ENCODE measurements at regions not wholly inside any gene's neighbourhood (a gene's known extent, or its start where the extent isn't known, plus 50 kb on each side); places are given as distances from the start of the nearest gene placed in this dataset.

GRCh38 chr2:19571773-19572172, 213.3 kb upstream of the OSR1 start:
- no peak overlapping the region for H3K4me3 ChIP-seq (ENCODE audit: low read length)
- no peak overlapping the region for H3K27ac ChIP-seq (ENCODE audit: low read length)
- no peaks in the 10 kb centered on the region for H3K9me3 ChIP-seq (ENCODE audit: insufficient read depth, low read depth, low read length)
- 0 out of 2 replicates have a peak, but pooled peaks cover 2% of the 10 kb centered on the region for H3K4me1 ChIP-seq (ENCODE audit: insufficient read depth, low read length)
- H3K36me3 ChIP-seq (ENCODE audit: insufficient read depth, low read depth, low read length) = no peaks in the 10 kb centered on the region
- no peaks in the 10 kb centered on the region for H3K27me3 ChIP-seq (ENCODE audit: insufficient read depth, low read length)
- no peak overlapping the region for H3K9ac ChIP-seq (ENCODE audit: low read depth, low read length)

GRCh38 chr2:19569300-19569791, 210.9 kb upstream of the OSR1 start:
- no peak overlapping the region for H3K27ac ChIP-seq (ENCODE audit: low read length)
- H3K9ac ChIP-seq (ENCODE audit: low read depth, low read length) = no peak overlapping the region
- H3K4me1 ChIP-seq (ENCODE audit: insufficient read depth, low read length) = 0 out of 2 replicates have a peak, but pooled peaks cover 2% of the 10 kb centered on the region
- H3K4me3 ChIP-seq (ENCODE audit: low read length) = no peak overlapping the region
- H3K27me3 ChIP-seq (ENCODE audit: insufficient read depth, low read length) = no peaks in the 10 kb centered on the region
- H3K9me3 ChIP-seq (ENCODE audit: insufficient read depth, low read depth, low read length) = no peaks in the 10 kb centered on the region
- no peaks in the 10 kb centered on the region for H3K36me3 ChIP-seq (ENCODE audit: insufficient read depth, low read depth, low read length)

- Histone ChIP-seq H3K36me3 (ENCODE audit: insufficient read depth, low read depth, low read length) (no peaks in the 10 kb centered on the region), H3K9me3 (ENCODE audit: insufficient read depth, low read depth, low read length) (no peaks in the 10 kb centered on the region), H3K27ac (ENCODE audit: low read length) (no peak overlapping the region), H3K4me1 (ENCODE audit: insufficient read depth, low read length) (0 out of 2 replicates have a peak, but pooled peaks cover 2% of the 10 kb centered on the region), H3K27me3 (ENCODE audit: insufficient read depth, low read length) (no peaks in the 10 kb centered on the region), H3K4me3 (ENCODE audit: low read length) (no peak overlapping the region), H3K9ac (ENCODE audit: low read depth, low read length) (no peak overlapping the region)
Measured at GRCh38 chr2:19568809-19569208, 210.4 kb upstream of the OSR1 start.

GRCh38 chr2:19560785-19561184, 202.4 kb upstream of the OSR1 start:
- H3K4me1 ChIP-seq (ENCODE audit: insufficient read depth, low read length) = no peaks in the 10 kb centered on the region
- no peak overlapping the region for H3K27ac ChIP-seq (ENCODE audit: low read length)
- no peak overlapping the region for H3K9ac ChIP-seq (ENCODE audit: low read depth, low read length)
- no peak overlapping the region for H3K4me3 ChIP-seq (ENCODE audit: low read length)
- H3K9me3 ChIP-seq (ENCODE audit: insufficient read depth, low read depth, low read length) = no peaks in the 10 kb centered on the region
- no peaks in the 10 kb centered on the region for H3K36me3 ChIP-seq (ENCODE audit: insufficient read depth, low read depth, low read length)
- no peaks in the 10 kb centered on the region for H3K27me3 ChIP-seq (ENCODE audit: insufficient read depth, low read length)

GRCh38 chr2:19559596-19560240, 201.3 kb upstream of the OSR1 start:
- Histone ChIP-seq H3K27me3 (ENCODE audit: insufficient read depth, low read length) (no peaks in the 10 kb centered on the region), H3K4me3 (ENCODE audit: low read length) (no peak overlapping the region), H3K9me3 (ENCODE audit: insufficient read depth, low read depth, low read length) (no peaks in the 10 kb centered on the region), H3K9ac (ENCODE audit: low read depth, low read length) (no peak overlapping the region), H3K36me3 (ENCODE audit: insufficient read depth, low read depth, low read length) (no peaks in the 10 kb centered on the region), H3K4me1 (ENCODE audit: insufficient read depth, low read length) (no peaks in the 10 kb centered on the region), H3K27ac (ENCODE audit: low read length) (no peak overlapping the region)

GRCh38 chr2:19556648-19557047, 198.2 kb upstream of the OSR1 start:
- no peaks in the 10 kb centered on the region for H3K36me3 ChIP-seq (ENCODE audit: insufficient read depth, low read depth, low read length)
- H3K4me1 ChIP-seq (ENCODE audit: insufficient read depth, low read length) = no peaks in the 10 kb centered on the region
- H3K9me3 ChIP-seq (ENCODE audit: insufficient read depth, low read depth, low read length) = no peaks in the 10 kb centered on the region
- H3K4me3 ChIP-seq (ENCODE audit: low read length) = no peak overlapping the region
- no peak overlapping the region for H3K27ac ChIP-seq (ENCODE audit: low read length)
- H3K27me3 ChIP-seq (ENCODE audit: insufficient read depth, low read length) = no peaks in the 10 kb centered on the region
- no peak overlapping the region for H3K9ac ChIP-seq (ENCODE audit: low read depth, low read length)

GRCh38 chr2:19554520-19554919, 196.1 kb upstream of the OSR1 start:
- Histone ChIP-seq H3K9me3 (ENCODE audit: insufficient read depth, low read depth, low read length) (no peaks in the 10 kb centered on the region), H3K27me3 (ENCODE audit: insufficient read depth, low read length) (no peaks in the 10 kb centered on the region), H3K36me3 (ENCODE audit: insufficient read depth, low read depth, low read length) (no peaks in the 10 kb centered on the region)

GRCh38 chr2:19552270-19552669, 193.8 kb upstream of the OSR1 start:
- Histone ChIP-seq H3K4me1 (ENCODE audit: insufficient read depth, low read length) (no peaks in the 10 kb centered on the region), H3K9me3 (ENCODE audit: insufficient read depth, low read depth, low read length) (no peaks in the 10 kb centered on the region), H3K27ac (ENCODE audit: low read length) (no peak overlapping the region), H3K27me3 (ENCODE audit: insufficient read depth, low read length) (no peaks in the 10 kb centered on the region), H3K4me3 (ENCODE audit: low read length) (no peak overlapping the region), H3K9ac (ENCODE audit: low read depth, low read length) (no peak overlapping the region), H3K36me3 (ENCODE audit: insufficient read depth, low read depth, low read length) (no peaks in the 10 kb centered on the region)

More at GRCh38 chr2:19554520-19554919, 196.1 kb upstream of the OSR1 start:
- Histone ChIP-seq H3K9ac (ENCODE audit: low read depth, low read length) (no peak overlapping the region), H3K4me3 (ENCODE audit: low read length) (no peak overlapping the region), H3K4me1 (ENCODE audit: insufficient read depth, low read length) (no peaks in the 10 kb centered on the region), H3K27ac (ENCODE audit: low read length) (no peak overlapping the region)

- no peaks in the 10 kb centered on the region for H3K36me3 ChIP-seq (ENCODE audit: insufficient read depth, low read depth, low read length)
- no peaks in the 10 kb centered on the region for H3K4me1 ChIP-seq (ENCODE audit: insufficient read depth, low read length)
- no peak overlapping the region for H3K9ac ChIP-seq (ENCODE audit: low read depth, low read length)
- H3K27ac ChIP-seq (ENCODE audit: low read length) = no peak overlapping the region
- no peaks in the 10 kb centered on the region for H3K27me3 ChIP-seq (ENCODE audit: insufficient read depth, low read length)
- no peaks in the 10 kb centered on the region for H3K9me3 ChIP-seq (ENCODE audit: insufficient read depth, low read depth, low read length)
- H3K4me3 ChIP-seq (ENCODE audit: low read length) = no peak overlapping the region
Measured at GRCh38 chr2:19550750-19551149, 192.3 kb upstream of the OSR1 start.

- Histone ChIP-seq H3K9ac (ENCODE audit: low read depth, low read length) (no peak overlapping the region), H3K4me3 (ENCODE audit: low read length) (no peak overlapping the region), H3K27ac (ENCODE audit: low read length) (no peak overlapping the region), H3K4me1 (ENCODE audit: insufficient read depth, low read length) (no peaks in the 10 kb centered on the region), H3K27me3 (ENCODE audit: insufficient read depth, low read length) (no peaks in the 10 kb centered on the region), H3K36me3 (ENCODE audit: insufficient read depth, low read depth, low read length) (no peaks in the 10 kb centered on the region), H3K9me3 (ENCODE audit: insufficient read depth, low read depth, low read length) (no peaks in the 10 kb centered on the region)
Measured at GRCh38 chr2:19549821-19550220, 191.4 kb upstream of the OSR1 start.

- no peak overlapping the region for H3K4me3 ChIP-seq (ENCODE audit: low read length)
- no peaks in the 10 kb centered on the region for H3K27me3 ChIP-seq (ENCODE audit: insufficient read depth, low read length)
- no peaks in the 10 kb centered on the region for H3K36me3 ChIP-seq (ENCODE audit: insufficient read depth, low read depth, low read length)
- no peaks in the 10 kb centered on the region for H3K9me3 ChIP-seq (ENCODE audit: insufficient read depth, low read depth, low read length)
- no peak overlapping the region for H3K27ac ChIP-seq (ENCODE audit: low read length)
- H3K4me1 ChIP-seq (ENCODE audit: insufficient read depth, low read length) = no peaks in the 10 kb centered on the region
- H3K9ac ChIP-seq (ENCODE audit: low read depth, low read length) = no peak overlapping the region
Measured at GRCh38 chr2:19548116-19548515, 189.7 kb upstream of the OSR1 start.

- Histone ChIP-seq H3K4me3 (ENCODE audit: low read length) (no peak overlapping the region), H3K9ac (ENCODE audit: low read depth, low read length) (no peak overlapping the region), H3K27ac (ENCODE audit: low read length) (no peak overlapping the region), H3K9me3 (ENCODE audit: insufficient read depth, low read depth, low read length) (no peaks in the 10 kb centered on the region), H3K27me3 (ENCODE audit: insufficient read depth, low read length) (no peaks in the 10 kb centered on the region), H3K4me1 (ENCODE audit: insufficient read depth, low read length) (no peaks in the 10 kb centered on the region), H3K36me3 (ENCODE audit: insufficient read depth, low read depth, low read length) (no peaks in the 10 kb centered on the region)
Measured at GRCh38 chr2:19547321-19547720, 188.9 kb upstream of the OSR1 start.
